ENCODE measurements at regions not wholly inside any gene's neighbourhood (a gene's known extent, or its start where the extent isn't known, plus 50 kb on each side); places are given as distances from the start of the nearest gene placed in this dataset.

- peaks cover 33% of the 10 kb centered on the region for H3K27me3 ChIP-seq (ENCODE audit: insufficient read depth, low read length)
- H3K4me1 ChIP-seq (ENCODE audit: insufficient read depth, low read length) = no peaks in the 10 kb centered on the region
- no peaks in the 10 kb centered on the region for H3K36me3 ChIP-seq (ENCODE audit: insufficient read depth, low read length)
- no peak overlapping the region for H2AFZ ChIP-seq (ENCODE audit: low read depth, low read length)
- no peaks in the 10 kb centered on the region for H3K9me3 ChIP-seq (ENCODE audit: low read length)
- H3K4me3 ChIP-seq (ENCODE audit: low read length) = no peak overlapping the region
Measured at GRCh38 chr14:50008562-50008961, 107.8 kb downstream of the VCPKMT start.

DNA sequence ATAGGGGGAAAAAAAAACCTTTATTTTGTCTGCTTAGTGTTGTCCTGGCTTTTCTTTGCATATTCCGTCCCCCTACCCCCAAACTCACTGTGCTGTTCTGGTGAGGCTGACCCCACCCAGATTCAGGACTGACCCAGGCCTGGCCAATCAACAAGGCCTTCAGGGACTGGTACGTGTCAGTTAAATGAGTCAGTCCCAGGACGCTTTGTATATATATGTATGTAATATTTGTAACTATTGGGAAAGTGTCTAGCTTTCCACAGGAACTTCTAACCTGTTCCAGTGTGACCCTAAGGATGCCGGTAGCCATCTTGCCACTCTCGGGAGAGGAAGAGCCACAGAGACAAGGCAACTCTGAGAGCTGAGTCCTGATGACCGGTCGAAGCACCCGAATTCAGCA lies 107.4 kb downstream of the VCPKMT start:
- Histone ChIP-seq H3K36me3 (ENCODE audit: insufficient read depth, low read length) (no peaks in the 10 kb centered on the region), H3K9me3 (ENCODE audit: low read length) (no peaks in the 10 kb centered on the region), H2AFZ (ENCODE audit: low read depth, low read length) (no peak overlapping the region), H3K4me1 (ENCODE audit: insufficient read depth, low read length) (no peaks in the 10 kb centered on the region), H3K27me3 (ENCODE audit: insufficient read depth, low read length) (peaks cover 29% of the 10 kb centered on the region), H3K4me3 (ENCODE audit: low read length) (no peak overlapping the region)

GRCh38 chr14:50010752-50011151 lies 105.6 kb downstream of the VCPKMT start:
- H2AFZ ChIP-seq (ENCODE audit: low read depth, low read length) = no peak overlapping the region
- no peaks in the 10 kb centered on the region for H3K9me3 ChIP-seq (ENCODE audit: low read length)
- no peaks in the 10 kb centered on the region for H3K4me1 ChIP-seq (ENCODE audit: insufficient read depth, low read length)
- H3K36me3 ChIP-seq (ENCODE audit: insufficient read depth, low read length) = no peaks in the 10 kb centered on the region
- peaks cover 12% of the 10 kb centered on the region for H3K27me3 ChIP-seq (ENCODE audit: insufficient read depth, low read length)
- no peak overlapping the region for H3K4me3 ChIP-seq (ENCODE audit: low read length)

DNA sequence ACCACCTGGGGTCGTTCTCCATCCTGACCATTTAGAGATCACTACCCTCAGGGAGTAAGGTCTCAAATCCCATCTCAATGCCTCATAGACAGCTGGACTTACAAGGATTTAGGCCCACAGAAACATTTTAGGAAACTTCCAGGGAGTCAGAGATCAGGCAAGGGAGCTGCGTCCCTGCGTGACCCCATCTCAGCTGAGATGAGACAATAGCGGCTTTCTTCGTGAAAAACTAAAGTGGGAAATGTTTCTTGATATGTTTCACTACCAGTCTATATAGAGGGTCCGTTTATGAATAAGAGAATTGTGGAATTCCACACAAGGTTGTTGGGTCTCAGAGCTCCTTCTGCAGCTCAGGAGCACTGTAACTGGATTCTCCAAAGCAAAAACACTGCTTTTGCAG lies 105.1 kb downstream of the VCPKMT start:
- Histone ChIP-seq H3K9me3 (ENCODE audit: low read length) (no peaks in the 10 kb centered on the region), H3K4me3 (ENCODE audit: low read length) (no peak overlapping the region), H3K27me3 (ENCODE audit: insufficient read depth, low read length) (peaks cover 8% of the 10 kb centered on the region), H3K4me1 (ENCODE audit: insufficient read depth, low read length) (no peaks in the 10 kb centered on the region), H2AFZ (ENCODE audit: low read depth, low read length) (no peak overlapping the region), H3K36me3 (ENCODE audit: insufficient read depth, low read length) (no peaks in the 10 kb centered on the region)

DNA sequence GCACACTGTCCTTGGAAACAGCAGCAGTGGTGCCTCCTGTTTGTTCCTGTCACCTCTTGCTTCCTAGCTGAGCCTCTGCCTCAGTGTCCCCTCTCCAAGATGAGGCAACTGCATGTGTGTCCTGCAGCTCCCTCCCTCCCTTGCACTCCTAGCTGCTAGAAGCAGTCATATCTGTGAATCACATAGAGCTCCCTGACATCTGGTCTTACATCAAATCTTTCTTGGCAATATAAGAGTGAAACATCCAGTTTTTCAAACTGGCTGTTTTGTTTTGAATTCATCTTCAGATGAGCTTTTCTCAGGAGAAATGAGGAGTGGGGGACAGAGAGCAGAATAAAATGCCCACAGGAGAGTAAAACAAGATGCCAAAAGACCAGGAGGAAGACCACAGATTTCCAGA lies 103.7 kb downstream of the VCPKMT start:
- Histone ChIP-seq H3K36me3 (ENCODE audit: insufficient read depth, low read length) (no peaks in the 10 kb centered on the region), H2AFZ (ENCODE audit: low read depth, low read length) (no peak overlapping the region), H3K27me3 (ENCODE audit: insufficient read depth, low read length) (peaks cover 2% of the 10 kb centered on the region), H3K4me1 (ENCODE audit: insufficient read depth, low read length) (no peaks in the 10 kb centered on the region), H3K4me3 (ENCODE audit: low read length) (no peak overlapping the region), H3K9me3 (ENCODE audit: low read length) (no peaks in the 10 kb centered on the region)

DNA sequence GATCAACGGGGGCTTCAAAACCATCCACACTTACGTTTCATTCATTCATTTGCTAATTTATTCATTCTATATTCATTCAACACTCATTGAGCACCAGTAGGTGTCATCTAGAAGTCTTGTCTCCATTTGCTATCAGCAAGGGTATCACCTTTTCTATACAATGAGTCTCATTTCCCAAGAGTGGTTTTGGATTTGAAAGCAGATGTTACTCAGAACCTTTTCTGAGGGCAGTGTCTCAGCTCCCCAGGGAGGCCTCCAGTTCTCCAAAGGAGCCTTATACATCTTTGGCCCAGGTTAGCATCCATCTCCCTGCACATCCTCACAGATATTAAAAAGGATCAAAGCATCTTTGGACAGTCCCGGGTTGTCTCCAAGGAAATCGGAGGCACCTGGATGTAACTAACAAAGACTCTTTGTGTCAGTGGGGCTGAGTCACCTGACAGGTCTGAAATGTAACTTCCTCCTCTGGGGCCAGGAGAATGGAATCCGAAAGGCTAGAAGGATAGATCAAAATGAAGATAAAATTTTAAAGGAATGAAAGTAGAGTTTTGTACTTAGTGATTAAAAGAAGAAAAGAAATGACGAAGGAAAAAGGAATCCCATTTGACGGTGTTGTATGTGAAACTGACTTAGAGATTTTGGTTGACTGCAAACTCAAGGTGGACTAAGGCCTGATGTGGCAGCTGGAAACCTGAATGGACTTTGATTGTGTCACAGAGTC lies 103.0 kb downstream of the VCPKMT start:
- Histone ChIP-seq H3K4me1 (ENCODE audit: insufficient read depth, low read length) (no peaks in the 10 kb centered on the region), H3K9me3 (ENCODE audit: low read length) (no peaks in the 10 kb centered on the region), H3K27me3 (ENCODE audit: insufficient read depth, low read length) (no peaks in the 10 kb centered on the region), H2AFZ (ENCODE audit: low read depth, low read length) (no peak overlapping the region), H3K36me3 (ENCODE audit: insufficient read depth, low read length) (no peaks in the 10 kb centered on the region), H3K4me3 (ENCODE audit: low read length) (no peak overlapping the region)

GRCh38 chr14:50013934-50014333 lies 102.4 kb downstream of the VCPKMT start:
- Histone ChIP-seq H3K4me3 (ENCODE audit: low read length) (no peak overlapping the region), H3K36me3 (ENCODE audit: insufficient read depth, low read length) (no peaks in the 10 kb centered on the region), H3K27me3 (ENCODE audit: insufficient read depth, low read length) (no peaks in the 10 kb centered on the region), H3K4me1 (ENCODE audit: insufficient read depth, low read length) (no peaks in the 10 kb centered on the region), H2AFZ (ENCODE audit: low read depth, low read length) (no peak overlapping the region), H3K9me3 (ENCODE audit: low read length) (no peaks in the 10 kb centered on the region)

DNA sequence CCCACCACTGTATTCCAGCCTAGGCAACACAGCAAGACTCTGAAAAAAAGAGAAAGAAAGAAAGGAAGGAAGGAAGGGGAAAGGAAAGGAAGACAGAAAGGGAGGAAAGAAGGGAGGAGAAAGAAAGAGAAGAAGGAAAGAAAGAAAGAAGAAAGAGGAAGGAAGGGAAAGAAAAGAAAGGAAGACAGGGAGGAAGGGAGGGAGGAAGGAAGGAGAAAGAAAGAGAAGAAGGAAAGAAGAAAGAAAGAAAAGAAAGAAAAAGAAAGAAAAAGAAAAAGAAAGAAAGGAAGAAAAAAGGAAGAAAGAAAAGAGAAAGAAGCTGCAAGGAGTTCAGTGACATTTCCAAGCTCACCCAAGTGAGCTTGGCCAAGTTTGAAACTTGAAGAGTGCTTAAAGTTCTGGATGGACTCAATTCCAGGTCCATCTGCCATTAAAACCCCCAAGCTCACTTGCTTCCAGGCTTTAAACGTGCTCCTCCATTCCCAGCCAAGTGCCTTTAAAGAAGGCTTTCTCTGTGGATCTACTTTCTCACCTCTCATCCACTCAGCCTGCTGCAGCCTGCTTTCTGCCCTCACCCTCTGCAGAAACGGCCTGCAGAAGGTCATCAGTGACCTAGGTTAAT lies 101.5 kb downstream of the VCPKMT start:
- H3K27me3 ChIP-seq (ENCODE audit: insufficient read depth, low read length) = no peaks in the 10 kb centered on the region
- H2AFZ ChIP-seq (ENCODE audit: low read depth, low read length) = no peak overlapping the region
- no peaks in the 10 kb centered on the region for H3K36me3 ChIP-seq (ENCODE audit: insufficient read depth, low read length)
- no peaks in the 10 kb centered on the region for H3K4me1 ChIP-seq (ENCODE audit: insufficient read depth, low read length)
- no peak overlapping the region for H3K4me3 ChIP-seq (ENCODE audit: low read length)
- no peaks in the 10 kb centered on the region for H3K9me3 ChIP-seq (ENCODE audit: low read length)

DNA sequence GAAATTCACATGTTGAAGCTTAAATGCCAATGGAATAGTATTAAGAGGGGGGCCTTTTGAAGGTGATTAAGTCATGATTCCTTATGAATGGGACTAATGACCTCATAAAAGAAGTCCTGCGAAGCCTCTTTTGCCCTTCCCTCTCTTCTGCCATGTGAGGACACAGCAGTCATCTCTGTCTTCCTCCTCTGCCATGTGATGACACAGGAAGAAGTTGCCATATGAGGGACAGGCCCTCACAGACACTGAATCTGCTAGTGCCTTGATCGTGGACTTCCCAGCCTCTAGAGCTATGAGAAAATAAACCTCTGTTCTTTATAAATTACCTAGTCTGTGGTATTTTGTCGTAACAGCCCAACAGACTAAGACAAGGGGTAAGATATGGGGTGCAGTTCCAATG lies 100.7 kb downstream of the VCPKMT start:
- Histone ChIP-seq H3K36me3 (ENCODE audit: insufficient read depth, low read length) (no peaks in the 10 kb centered on the region), H3K9me3 (ENCODE audit: low read length) (no peaks in the 10 kb centered on the region), H3K4me3 (ENCODE audit: low read length) (no peak overlapping the region), H3K4me1 (ENCODE audit: insufficient read depth, low read length) (no peaks in the 10 kb centered on the region), H3K27me3 (ENCODE audit: insufficient read depth, low read length) (no peaks in the 10 kb centered on the region), H2AFZ (ENCODE audit: low read depth, low read length) (no peak overlapping the region)

GRCh38 chr14:50018201-50018932 lies 98.0 kb downstream of the VCPKMT start:
- H3K4me1 ChIP-seq (ENCODE audit: insufficient read depth, low read length) = no peaks in the 10 kb centered on the region
- H3K4me3 ChIP-seq (ENCODE audit: low read length) = no peak overlapping the region
- no peaks in the 10 kb centered on the region for H3K27me3 ChIP-seq (ENCODE audit: insufficient read depth, low read length)
- H3K9me3 ChIP-seq (ENCODE audit: low read length) = no peaks in the 10 kb centered on the region
- no peak overlapping the region for H2AFZ ChIP-seq (ENCODE audit: low read depth, low read length)
- no peaks in the 10 kb centered on the region for H3K36me3 ChIP-seq (ENCODE audit: insufficient read depth, low read length)

DNA sequence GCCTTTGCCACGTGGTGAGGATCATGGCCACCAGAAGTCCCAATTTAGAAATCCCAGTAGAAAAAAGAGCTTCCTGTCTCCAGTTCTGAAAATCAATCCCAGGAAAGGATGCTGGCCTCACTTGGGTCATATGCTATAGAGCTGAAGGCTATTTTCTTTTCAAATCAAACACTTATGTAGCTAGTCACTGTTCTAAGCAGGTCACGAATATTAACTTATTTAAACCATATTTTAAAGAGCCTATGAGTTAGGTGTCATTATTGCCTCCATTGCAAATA lies 97.5 kb downstream of the VCPKMT start:
- no peaks in the 10 kb centered on the region for H3K9me3 ChIP-seq (ENCODE audit: low read length)
- H3K4me1 ChIP-seq (ENCODE audit: insufficient read depth, low read length) = no peaks in the 10 kb centered on the region
- no peaks in the 10 kb centered on the region for H3K27me3 ChIP-seq (ENCODE audit: insufficient read depth, low read length)
- no peak overlapping the region for H3K4me3 ChIP-seq (ENCODE audit: low read length)
- H2AFZ ChIP-seq (ENCODE audit: low read depth, low read length) = no peak overlapping the region
- H3K36me3 ChIP-seq (ENCODE audit: insufficient read depth, low read length) = no peaks in the 10 kb centered on the region

GRCh38 chr14:50020184-50020583 lies 96.2 kb downstream of the VCPKMT start:
- Histone ChIP-seq H3K9me3 (ENCODE audit: low read length) (no peaks in the 10 kb centered on the region), H3K36me3 (ENCODE audit: insufficient read depth, low read length) (no peaks in the 10 kb centered on the region), H3K4me1 (ENCODE audit: insufficient read depth, low read length) (no peaks in the 10 kb centered on the region), H2AFZ (ENCODE audit: low read depth, low read length) (no peak overlapping the region), H3K4me3 (ENCODE audit: low read length) (no peak overlapping the region), H3K27me3 (ENCODE audit: insufficient read depth, low read length) (no peaks in the 10 kb centered on the region)

DNA sequence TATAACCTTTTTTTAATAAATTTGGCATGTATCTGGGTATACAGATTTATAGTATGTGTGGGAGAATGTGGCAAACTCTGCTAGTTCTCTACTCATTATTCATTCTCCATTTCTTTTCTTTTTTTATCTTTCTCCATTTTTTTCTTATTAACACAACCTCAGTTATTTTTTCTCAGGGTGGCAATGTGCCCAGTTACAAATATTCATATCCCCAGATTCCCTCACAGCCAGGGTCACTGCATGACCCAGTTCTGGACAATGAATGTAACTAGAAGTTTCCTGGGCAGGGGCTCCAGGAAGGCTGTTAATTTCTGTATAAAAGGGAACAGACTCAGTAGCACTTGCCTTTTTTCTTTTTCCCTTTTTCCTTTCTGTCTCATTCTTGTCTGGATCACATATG lies 95.6 kb downstream of the VCPKMT start:
- no peak overlapping the region for H2AFZ ChIP-seq (ENCODE audit: low read depth, low read length)
- H3K9me3 ChIP-seq (ENCODE audit: low read length) = no peaks in the 10 kb centered on the region
- H3K27me3 ChIP-seq (ENCODE audit: insufficient read depth, low read length) = no peaks in the 10 kb centered on the region
- H3K36me3 ChIP-seq (ENCODE audit: insufficient read depth, low read length) = no peaks in the 10 kb centered on the region
- H3K4me1 ChIP-seq (ENCODE audit: insufficient read depth, low read length) = no peaks in the 10 kb centered on the region
- no peak overlapping the region for H3K4me3 ChIP-seq (ENCODE audit: low read length)

Measured in neuron (in vitro differentiated cells).